Mammary epithelial cell (primary cell): ENCODE measurements at regions not wholly inside any gene's neighbourhood (a gene's known extent, or its start where the extent isn't known, plus 50 kb on each side); places are given as distances from the start of the nearest gene placed in this dataset.

ENCODE experiments used
- CTCF ChIP-seq, 2 donors: IDR thresholded peaks in 1 of 2; conservative IDR thresholded peaks in 1 of 2; 2 replicates each; pipeline ENCODE4 v1.5.1; 2011 to 2012; ENCODE audit warnings: inconsistent platforms in 2 of 2, low read length in 2 of 2, mild to moderate bottlenecking in 2 of 2, control low read depth in 1 of 2, low read depth in 1 of 2; ENCODE audit not compliant: insufficient read depth in 1 of 2; ENCODE audit errors: extremely low read depth in 1 of 2
- EZH2 ChIP-seq: IDR thresholded peaks from 2 replicates; pipeline ENCODE4 v1.6.1; 2012; ENCODE audit warnings: low read length, inconsistent platforms, borderline replicate concordance

DNA sequence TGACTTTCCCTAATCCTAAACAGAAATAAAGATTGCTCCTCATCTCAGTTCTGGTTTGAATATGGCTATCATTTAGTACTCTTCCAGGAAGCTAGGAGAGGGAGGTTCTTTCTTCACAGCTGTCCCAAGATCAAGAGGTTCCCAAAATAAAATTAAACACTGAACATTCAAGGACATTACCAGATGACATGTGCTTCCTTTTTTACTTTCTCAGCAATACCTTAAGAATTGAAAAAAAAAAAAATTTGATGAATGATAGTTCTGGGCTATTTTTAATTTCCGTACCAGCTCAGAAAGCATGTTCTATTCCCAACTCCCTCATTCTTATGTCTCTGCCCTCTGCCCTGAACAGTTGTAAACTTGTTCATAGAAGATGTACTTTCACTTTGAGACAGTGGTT lies 61.7 kb upstream of the MYL1 start:
- TF ChIP-seq EZH2: no peak
- no peak for TF ChIP-seq CTCF (conservative IDR thresholded peaks at IDR 0.05 in 1 of 2, IDR thresholded peaks at IDR 0.05 in 1 of 2; ENCODE audit: extremely low read depth in 1 of 2, insufficient read depth in 1 of 2, low read depth in 1 of 2, low read length in 2 of 2)
